ENCODE measurements at regions not wholly inside any gene's neighbourhood (a gene's known extent, or its start where the extent isn't known, plus 50 kb on each side); places are given as distances from the start of the nearest gene placed in this dataset.

GRCh38 chr17:77697480-77698400, 260.8 kb upstream of the TNRC6C start:
- intact Hi-C loops (cut with DNase I, micrococcal nuclease): no loop called here
- no peak for ATAC-seq
- no peak for DNase-seq

GRCh38 chr17:77698903-77699623, 259.4 kb upstream of the TNRC6C start:
- DNase-seq (no peak), ATAC-seq (no peak)
- intact Hi-C loops (cut with DNase I, micrococcal nuclease): no loop called here

- DNase-seq (no peak), ATAC-seq (no peak)
- intact Hi-C loops (cut with DNase I, micrococcal nuclease): no loop called here
Measured at GRCh38 chr17:77700165-77700881, 258.2 kb upstream of the TNRC6C start.

GRCh38 chr17:77701996-77702395, 256.5 kb upstream of the TNRC6C start:
- intact Hi-C loops (cut with DNase I, micrococcal nuclease): no loop called here
- ATAC-seq (no peak), DNase-seq (no peak)

GRCh38 chr17:77704048-77704815, 254.3 kb upstream of the TNRC6C start:
- ATAC-seq: no peak
- intact Hi-C loops (cut with DNase I, micrococcal nuclease): no loop called here
- no peak for DNase-seq

- intact Hi-C loops (cut with DNase I, micrococcal nuclease): no loop called here
- ATAC-seq: no peak
- no peak for DNase-seq
Measured at GRCh38 chr17:77706938-77707337, 251.6 kb upstream of the TNRC6C start.

GRCh38 chr17:77707546-77707945, 251.0 kb upstream of the TNRC6C start:
- ATAC-seq (no peak), DNase-seq (no peak)
- intact Hi-C loops (cut with DNase I, micrococcal nuclease): no loop called here

- intact Hi-C loops (cut with DNase I, micrococcal nuclease): no loop called here
- no peak for ATAC-seq
- DNase-seq: no peak
Measured at GRCh38 chr17:77708049-77708448, 250.5 kb upstream of the TNRC6C start.

- ATAC-seq (no peak), DNase-seq (no peak)
- intact Hi-C loops (cut with DNase I, micrococcal nuclease): no loop called here
Measured at GRCh38 chr17:77708936-77709335, 249.6 kb upstream of the TNRC6C start.

GRCh38 chr17:77709594-77709993, 248.9 kb upstream of the TNRC6C start:
- DNase-seq (no peak), ATAC-seq (no peak)
- intact Hi-C loops (cut with DNase I, micrococcal nuclease): no loop called here

GRCh38 chr17:77712578-77712977, 245.9 kb upstream of the TNRC6C start:
- intact Hi-C loops (cut with DNase I, micrococcal nuclease): no loop called here
- DNase-seq (no peak), ATAC-seq (no peak)

GRCh38 chr17:77716289-77716926, 242.1 kb upstream of the TNRC6C start:
- no peak for DNase-seq
- intact Hi-C loops (cut with DNase I, micrococcal nuclease): no loop called here
- ATAC-seq: no peak

- intact Hi-C loops (cut with DNase I, micrococcal nuclease): no loop called here
- ATAC-seq: no peak
- DNase-seq: no peak
Measured at GRCh38 chr17:77717941-77718668, 240.4 kb upstream of the TNRC6C start.

- ATAC-seq (no peak), DNase-seq (no peak)
- intact Hi-C loops (cut with DNase I, micrococcal nuclease): no loop called here
Measured at GRCh38 chr17:77718669-77718961, 239.9 kb upstream of the TNRC6C start.

GRCh38 chr17:77719806-77720205, 238.7 kb upstream of the TNRC6C start:
- ATAC-seq (no peak), DNase-seq (no peak)
- intact Hi-C loops (cut with DNase I, micrococcal nuclease): no loop called here

- ATAC-seq: no peak
- intact Hi-C loops (cut with DNase I, micrococcal nuclease): no loop called here
- no peak for DNase-seq
Measured at GRCh38 chr17:77720946-77721845, 237.3 kb upstream of the TNRC6C start.

- intact Hi-C loops (cut with DNase I, micrococcal nuclease): no loop called here
- no peak for ATAC-seq
- no peak for DNase-seq
Measured at GRCh38 chr17:77721846-77722160, 236.7 kb upstream of the TNRC6C start.
